Endodermal cell (in vitro differentiated cells): ENCODE measurements at regions not wholly inside any gene's neighbourhood (a gene's known extent, or its start where the extent isn't known, plus 50 kb on each side); places are given as distances from the start of the nearest gene placed in this dataset.

Experiments
- DNase-seq: peaks from one replicate; pipeline ENCODE4 v3.0.0-alpha.2; 2017
- H3K27ac ChIP-seq: 2 replicates; pipeline ENCODE4 v1.5.1; 2013; ENCODE audit warnings: mild to moderate bottlenecking, low read depth, low read length, moderate library complexity
- H3K27me3 ChIP-seq: 2 replicates; pipeline ENCODE4 v1.6.1; 2013; ENCODE audit warnings: mild to moderate bottlenecking, low read length, moderate library complexity; ENCODE audit not compliant: insufficient read depth, control insufficient read depth, poor library complexity, severe bottlenecking
- H3K36me3 ChIP-seq: 2 replicates; pipeline ENCODE4 v1.7.0; 2013; ENCODE audit warnings: mild to moderate bottlenecking, low read length, moderate library complexity; ENCODE audit not compliant: control insufficient read depth, insufficient read depth
- H3K4me1 ChIP-seq: one replicate; pipeline ENCODE4 v1.7.0; 2013; ENCODE audit warnings: low read length; ENCODE audit not compliant: control insufficient read depth, insufficient read depth
- H3K4me3 ChIP-seq: 2 replicates; pipeline ENCODE4 v1.5.1; 2013; ENCODE audit warnings: mild to moderate bottlenecking, low read length, moderate library complexity
- H3K9ac ChIP-seq: 2 replicates; pipeline ENCODE4 v1.6.1; 2013; ENCODE audit warnings: mild to moderate bottlenecking, low read length, moderate library complexity; ENCODE audit not compliant: poor library complexity, severe bottlenecking; ENCODE audit errors: extremely low read depth
- H3K9me3 ChIP-seq: 2 replicates; pipeline ENCODE4 v1.6.1; 2013; ENCODE audit warnings: mild to moderate bottlenecking, low read length, moderate library complexity; ENCODE audit not compliant: control insufficient read depth
- H3K27ac Mint-ChIP-seq: 2 replicates; pipeline ENCODE4 v1.8.0; 2020; ENCODE audit warnings: mixed read lengths
- H3K27me3 Mint-ChIP-seq: 2 replicates; pipeline ENCODE4 v1.8.0; 2021; ENCODE audit warnings: mild to moderate bottlenecking, mixed read lengths; ENCODE audit not compliant: insufficient read depth
- H3K36me3 Mint-ChIP-seq: 2 replicates; pipeline ENCODE4 v1.8.0; 2020; ENCODE audit warnings: low read depth, mixed read lengths
- H3K4me1 Mint-ChIP-seq: 2 replicates; pipeline ENCODE4 v1.8.0; 2020; ENCODE audit warnings: mixed read lengths
- H3K4me3 Mint-ChIP-seq: 2 replicates; pipeline ENCODE4 v1.8.0; 2020; ENCODE audit warnings: mild to moderate bottlenecking, moderate library complexity, mixed read lengths
- H3K9me3 Mint-ChIP-seq: 2 replicates; pipeline ENCODE4 v1.8.0; 2020; ENCODE audit warnings: mild to moderate bottlenecking, mixed read lengths
- CTCF ChIP-seq: fragments of 200-600 bp; sonication (generic); conservative IDR thresholded peaks from 2 replicates; pipeline ENCODE4 v1.5.0; 2021; ENCODE audit warnings: antibody characterized with exemption, mild to moderate bottlenecking
- WGBS, 2 experiments: methylation state at CpG; one replicate each; pipeline versions ENCODE4 v1.1.5 to v1.1.7; 2013; ENCODE audit warnings: missing lambda C conversion rate in 2 of 2, mixed read lengths in 1 of 2; ENCODE audit not compliant: insufficient coverage in 1 of 2, insufficient read length in 1 of 2; 5-methylcytosine and 5-hydroxymethylcytosine counted together

- WGBS, 2 experiments, result 88 to 93% methylated on average over 6 of the region's 6 CpGs
- TF ChIP-seq CTCF, result no peak
- H3K9me3 ChIP-seq, result peaks cover 88% of the 10 kb centered on the region
- Mint-ChIP-seq H3K9me3 (peaks cover 99% of the 10 kb centered on the region), H3K4me1 (no peaks in the 10 kb centered on the region), H3K4me3 (no peak overlapping the region), H3K27me3 (no peaks in the 10 kb centered on the region), H3K36me3 (no peaks in the 10 kb centered on the region), H3K27ac (no peak overlapping the region)
- H3K9ac ChIP-seq, result no peak overlapping the region
- no peaks in the 10 kb centered on the region for H3K27me3 ChIP-seq
- H3K4me3 ChIP-seq, result no peak overlapping the region
- H3K27ac ChIP-seq, result no peak overlapping the region
- DNase-seq, result no peak
- no peaks in the 10 kb centered on the region for H3K4me1 ChIP-seq
- H3K36me3 ChIP-seq, result no peaks in the 10 kb centered on the region
Measured at GRCh38 chr19:27719034-27719433, 1493.9 kb downstream of the UQCRFS1 start.

- no peaks in the 10 kb centered on the region for H3K4me1 ChIP-seq
- peaks cover 99% of the 10 kb centered on the region for H3K9me3 Mint-ChIP-seq
- H3K27ac Mint-ChIP-seq, result no peak overlapping the region
- DNase-seq, result no peak
- H3K36me3 ChIP-seq, result no peaks in the 10 kb centered on the region
- WGBS, 2 experiments, result 76 to 81% methylated on average over 4 of the region's 4 CpGs
- no peaks in the 10 kb centered on the region for H3K27me3 Mint-ChIP-seq
- TF ChIP-seq CTCF, result no peak
- H3K4me3 Mint-ChIP-seq, result no peak overlapping the region
- no peaks in the 10 kb centered on the region for H3K27me3 ChIP-seq
- H3K4me3 ChIP-seq, result no peak overlapping the region
- H3K9me3 ChIP-seq, result peaks cover 88% of the 10 kb centered on the region
- no peak overlapping the region for H3K9ac ChIP-seq
- no peaks in the 10 kb centered on the region for H3K4me1 Mint-ChIP-seq
- H3K36me3 Mint-ChIP-seq, result no peaks in the 10 kb centered on the region
- H3K27ac ChIP-seq, result no peak overlapping the region
Measured at GRCh38 chr19:27718234-27718633, 1494.7 kb downstream of the UQCRFS1 start.

GRCh38 chr19:27717825-27718224, 1495.1 kb downstream of the UQCRFS1 start:
- Histone ChIP-seq H3K9me3 (peaks cover 88% of the 10 kb centered on the region), H3K36me3 (no peaks in the 10 kb centered on the region), H3K4me3 (no peak overlapping the region), H3K27ac (no peak overlapping the region), H3K9ac (no peak overlapping the region), H3K27me3 (no peaks in the 10 kb centered on the region), H3K4me1 (no peaks in the 10 kb centered on the region)
- Mint-ChIP-seq H3K36me3 (no peaks in the 10 kb centered on the region), H3K4me1 (no peaks in the 10 kb centered on the region), H3K27me3 (no peaks in the 10 kb centered on the region), H3K27ac (no peak overlapping the region), H3K9me3 (peaks cover 99% of the 10 kb centered on the region), H3K4me3 (no peak overlapping the region)
- no peak for TF ChIP-seq CTCF
- DNase-seq, result no peak
